Mesendoderm (in vitro differentiated cells): ENCODE measurements at regions not wholly inside any gene's neighbourhood (a gene's known extent, or its start where the extent isn't known, plus 50 kb on each side); places are given as distances from the start of the nearest gene placed in this dataset.

Experiments
- DNase-seq: peaks from one replicate; pipeline ENCODE4 v3.0.0; 2013
- H2AK5ac ChIP-seq: 2 replicates; pipeline ENCODE4 v1.6.1; 2013; ENCODE audit warnings: low read length, inconsistent platforms
- H2BK120ac ChIP-seq: 2 replicates; pipeline ENCODE4 v1.6.1; 2013; ENCODE audit warnings: low read depth, mild to moderate bottlenecking, low read length, moderate library complexity, mixed read lengths
- H2BK15ac ChIP-seq: replicated peaks from 2 replicates; pipeline ENCODE4 v1.6.1; 2013; ENCODE audit warnings: low read depth, mild to moderate bottlenecking, moderate library complexity
- H2BK5ac ChIP-seq: 2 replicates; pipeline ENCODE4 v1.6.1; 2013; ENCODE audit warnings: low read length, inconsistent platforms
- H3K18ac ChIP-seq: 2 replicates; pipeline ENCODE4 v1.6.1; 2013; ENCODE audit warnings: mild to moderate bottlenecking, low read length, mixed read lengths
- H3K23ac ChIP-seq: one replicate; pipeline ENCODE4 v1.6.1; 2013; ENCODE audit warnings: low read length
- H3K27ac ChIP-seq: 2 replicates; pipeline ENCODE4 v1.5.1; 2013; ENCODE audit warnings: low read depth, mild to moderate bottlenecking, inconsistent platforms, low read length, moderate library complexity
- H3K27me3 ChIP-seq: 2 replicates; pipeline ENCODE4 v1.6.1; 2013; ENCODE audit warnings: low read length, control low read depth, mild to moderate bottlenecking, inconsistent platforms; ENCODE audit not compliant: insufficient read depth, poor library complexity
- H3K36me3 ChIP-seq: 2 replicates; pipeline ENCODE4 v1.6.1; 2013; ENCODE audit warnings: low read length, inconsistent platforms; ENCODE audit not compliant: control insufficient read depth, insufficient read depth
- H3K4ac ChIP-seq: one replicate; pipeline ENCODE4 v1.6.1; 2013; ENCODE audit warnings: low read depth, mild to moderate bottlenecking, low read length, moderate library complexity
- H3K4me1 ChIP-seq: 2 replicates; pipeline ENCODE4 v1.6.1; 2013; ENCODE audit warnings: low read depth, low read length, inconsistent platforms; ENCODE audit not compliant: control insufficient read depth
- H3K4me2 ChIP-seq: 2 replicates; pipeline ENCODE4 v1.6.1; 2013; ENCODE audit warnings: low read length
- H3K4me3 ChIP-seq: 2 replicates; pipeline ENCODE4 v1.5.1; 2013; ENCODE audit warnings: mild to moderate bottlenecking, low read length
- H3K56ac ChIP-seq: one replicate; pipeline ENCODE4 v1.6.1; 2013; ENCODE audit warnings: low read length
- H3K79me1 ChIP-seq: 2 replicates; pipeline ENCODE4 v1.6.1; 2013; ENCODE audit warnings: low read length, inconsistent platforms
- H3K79me2 ChIP-seq: 2 replicates; pipeline ENCODE4 v1.6.1; 2013; ENCODE audit warnings: mild to moderate bottlenecking, low read length; ENCODE audit not compliant: control insufficient read depth, insufficient read depth
- H3K9ac ChIP-seq: 2 replicates; pipeline ENCODE4 v1.6.1; 2013; ENCODE audit warnings: low read length, inconsistent platforms
- H4K5ac ChIP-seq: one replicate; pipeline ENCODE4 v1.6.1; 2013; ENCODE audit warnings: low read length
- H4K8ac ChIP-seq: one replicate; pipeline ENCODE4 v1.6.1; 2013; ENCODE audit warnings: low read depth, mild to moderate bottlenecking, control low read depth, low read length, moderate library complexity
- WGBS: extraction: QIAGEN DNeasy Blood & Tissue Kit; methylation state at CpG from one replicate; pipeline ENCODE4 v1.1.7; 2013; ENCODE audit warnings: low lambda C conversion rate, missing lambda C conversion rate; ENCODE audit not compliant: insufficient coverage; ENCODE audit errors: extremely low coverage; 5-methylcytosine and 5-hydroxymethylcytosine counted together

DNA sequence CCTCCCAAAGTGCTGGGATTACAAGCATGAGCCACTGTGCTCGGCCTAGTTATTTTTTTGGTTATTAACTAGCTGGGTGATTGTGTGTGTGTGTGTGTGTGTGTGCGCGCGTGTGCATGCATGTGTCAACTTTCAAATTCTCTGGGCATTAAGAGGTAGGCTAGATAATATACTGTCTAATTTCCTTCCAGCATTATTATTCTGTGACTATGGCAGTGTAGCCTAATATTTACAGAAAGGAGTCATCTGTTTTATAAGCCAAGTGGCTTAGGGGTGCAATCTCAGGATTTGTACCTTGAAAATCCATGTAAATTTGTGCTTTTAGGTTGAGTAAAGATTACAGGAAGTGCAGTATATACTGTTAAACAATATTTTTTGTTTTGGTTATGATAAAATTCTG, 85.1 kb upstream of the ZBTB20 start:
- Histone ChIP-seq H3K4me3 (no peak overlapping the region), H3K79me2 (no peaks in the 10 kb centered on the region), H3K4ac (no peak overlapping the region), H3K4me2 (no peak overlapping the region), H2BK120ac (no peak overlapping the region), H3K36me3 (no peaks in the 10 kb centered on the region), H4K8ac (no peak overlapping the region), H3K27ac (no peak overlapping the region), H3K23ac (no peak overlapping the region), H2BK5ac (no peak overlapping the region), H3K9ac (no peak overlapping the region), H3K18ac (no peak overlapping the region), H3K27me3 (no peaks in the 10 kb centered on the region), H3K56ac (no peak overlapping the region), H3K79me1 (no peaks in the 10 kb centered on the region), H2BK15ac (no peak overlapping the region), H3K4me1 (no peaks in the 10 kb centered on the region), H4K5ac (no peak overlapping the region), H2AK5ac (no peak overlapping the region)
- no CpG with 5 or more reads among the region's 4 CpGs for WGBS
- no peak for DNase-seq

DNA sequence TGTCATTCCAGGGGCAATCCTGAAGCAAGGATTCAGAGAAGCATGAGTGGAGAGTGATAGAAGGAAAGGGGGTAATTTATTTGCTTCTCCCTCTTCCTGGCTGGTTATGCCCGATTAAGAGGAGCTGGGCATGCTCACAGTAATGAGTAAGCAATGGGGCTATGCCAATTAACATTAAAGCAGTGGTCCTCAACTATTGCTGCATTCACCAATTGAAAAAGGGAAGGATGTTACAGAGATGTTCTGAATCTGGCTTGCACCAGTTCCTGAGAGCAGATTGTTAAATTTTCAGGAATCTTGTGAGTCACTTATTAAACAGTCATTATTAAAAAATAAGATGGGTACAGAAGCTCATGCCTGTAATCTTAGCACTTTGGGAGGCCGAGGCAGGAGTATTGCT, 85.9 kb upstream of the ZBTB20 start:
- H4K8ac ChIP-seq: no peak overlapping the region
- H3K4me3 ChIP-seq: no peak overlapping the region
- H3K56ac ChIP-seq: no peak overlapping the region
- no peak overlapping the region for H2BK120ac ChIP-seq
- H4K5ac ChIP-seq: no peak overlapping the region
- no peak overlapping the region for H2BK5ac ChIP-seq
- H3K4ac ChIP-seq: no peak overlapping the region
- H3K4me1 ChIP-seq: no peaks in the 10 kb centered on the region
- H3K27ac ChIP-seq: no peak overlapping the region
- no peaks in the 10 kb centered on the region for H3K27me3 ChIP-seq
- no peaks in the 10 kb centered on the region for H3K79me1 ChIP-seq
- no peak overlapping the region for H3K9ac ChIP-seq
- no peaks in the 10 kb centered on the region for H3K36me3 ChIP-seq
- no peak overlapping the region for H3K18ac ChIP-seq
- H2AK5ac ChIP-seq: no peak overlapping the region
- no peak overlapping the region for H3K23ac ChIP-seq
- no CpG with 5 or more reads among the region's 2 CpGs for WGBS
- no peaks in the 10 kb centered on the region for H3K79me2 ChIP-seq
- no peak overlapping the region for H2BK15ac ChIP-seq
- no peak for DNase-seq
- no peak overlapping the region for H3K4me2 ChIP-seq

DNA sequence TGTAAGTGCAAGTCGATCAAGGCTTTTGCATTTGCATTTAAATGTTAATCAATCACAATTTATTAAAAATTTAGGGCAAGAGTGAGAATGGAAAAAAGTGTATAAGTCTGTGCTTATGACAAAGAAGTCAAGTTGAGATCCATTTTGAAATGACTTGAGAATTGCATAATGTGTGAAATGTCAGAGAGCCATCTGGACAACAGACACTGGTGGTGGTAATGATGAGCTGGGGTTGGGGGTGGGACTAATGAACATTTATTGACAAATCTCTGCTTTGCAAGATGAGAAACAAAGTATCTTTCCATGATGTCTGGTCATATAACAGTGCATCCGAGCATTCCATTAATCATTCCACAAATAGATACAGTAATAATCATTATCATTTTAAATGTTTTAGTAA, 89.4 kb upstream of the ZBTB20 start:
- Histone ChIP-seq H3K4me2 (no peak overlapping the region), H4K5ac (no peak overlapping the region), H3K18ac (no peak overlapping the region), H3K23ac (no peak overlapping the region), H2BK15ac (no peak overlapping the region), H3K4me1 (no peaks in the 10 kb centered on the region), H3K4ac (no peak overlapping the region), H4K8ac (no peak overlapping the region), H3K36me3 (no peaks in the 10 kb centered on the region), H3K9ac (no peak overlapping the region), H3K79me2 (no peaks in the 10 kb centered on the region), H2AK5ac (no peak overlapping the region), H3K4me3 (no peak overlapping the region), H3K56ac (no peak overlapping the region), H2BK120ac (no peak overlapping the region), H3K79me1 (no peaks in the 10 kb centered on the region), H3K27ac (no peak overlapping the region), H2BK5ac (no peak overlapping the region), H3K27me3 (no peaks in the 10 kb centered on the region)
- no CpG with 5 or more reads among the region's 2 CpGs for WGBS
- no peak for DNase-seq

DNA sequence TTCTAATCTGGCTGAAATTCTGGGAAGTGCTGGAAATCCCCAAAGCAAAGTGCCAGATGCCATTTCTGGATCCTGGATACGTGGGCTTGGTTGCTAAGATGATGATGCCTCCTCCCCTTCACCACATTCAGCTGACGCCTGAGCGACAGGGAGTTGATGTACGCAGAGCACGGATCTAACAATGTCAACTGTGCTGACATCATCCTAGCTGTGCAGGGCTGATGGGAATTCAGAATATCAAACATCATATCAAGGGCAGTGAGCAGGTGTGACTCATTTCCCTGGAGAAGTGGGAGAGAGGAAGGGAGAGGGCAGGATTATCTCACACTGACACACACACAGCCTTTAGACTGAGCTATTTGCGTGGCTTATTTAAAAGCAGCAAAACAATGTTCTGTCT, 92.6 kb upstream of the ZBTB20 start:
- Histone ChIP-seq H3K23ac (no peak overlapping the region), H3K4me1 (no peaks in the 10 kb centered on the region), H2AK5ac (no peak overlapping the region), H3K4me2 (no peak overlapping the region), H3K4ac (no peak overlapping the region), H2BK5ac (no peak overlapping the region), H3K79me2 (no peaks in the 10 kb centered on the region), H4K8ac (no peak overlapping the region), H3K18ac (no peak overlapping the region), H2BK120ac (no peak overlapping the region), H3K27me3 (no peaks in the 10 kb centered on the region), H3K9ac (no peak overlapping the region), H3K36me3 (no peaks in the 10 kb centered on the region), H4K5ac (no peak overlapping the region), H3K4me3 (no peak overlapping the region), H3K79me1 (no peaks in the 10 kb centered on the region), H3K27ac (no peak overlapping the region), H2BK15ac (no peak overlapping the region), H3K56ac (no peak overlapping the region)
- no peak for DNase-seq
- WGBS: no CpG with 5 or more reads among the region's 6 CpGs

DNA sequence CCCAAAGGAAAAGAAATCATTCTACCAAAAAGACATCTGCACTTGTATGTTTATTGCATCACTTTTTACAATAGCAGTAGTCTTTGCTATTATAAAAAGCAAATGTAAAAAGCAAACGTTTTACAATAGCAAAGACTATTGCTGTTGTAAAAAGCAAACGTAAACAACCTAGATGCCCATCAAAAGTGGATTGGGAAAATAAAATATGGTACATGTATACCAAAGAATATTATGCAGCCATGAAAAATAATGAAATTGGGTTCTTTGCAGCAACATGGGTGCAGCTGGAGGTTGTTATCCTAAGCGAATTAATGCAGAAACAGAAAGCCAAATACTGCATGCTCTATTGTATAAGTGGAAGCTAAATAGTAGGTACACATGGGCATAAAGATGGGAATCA, 97.3 kb upstream of the ZBTB20 start:
- H2BK120ac ChIP-seq: no peak overlapping the region
- H3K9ac ChIP-seq: no peak overlapping the region
- no peaks in the 10 kb centered on the region for H3K79me2 ChIP-seq
- no peak overlapping the region for H3K56ac ChIP-seq
- H3K79me1 ChIP-seq: no peaks in the 10 kb centered on the region
- H3K4ac ChIP-seq: no peak overlapping the region
- no peak overlapping the region for H2AK5ac ChIP-seq
- no peaks in the 10 kb centered on the region for H3K36me3 ChIP-seq
- H3K4me1 ChIP-seq: no peaks in the 10 kb centered on the region
- no CpG with 5 or more reads among the region's 3 CpGs for WGBS
- no peak for DNase-seq
- no peak overlapping the region for H3K27ac ChIP-seq
- H3K27me3 ChIP-seq: no peaks in the 10 kb centered on the region
- H4K8ac ChIP-seq: no peak overlapping the region
- no peak overlapping the region for H2BK15ac ChIP-seq
- no peak overlapping the region for H3K4me3 ChIP-seq
- no peak overlapping the region for H4K5ac ChIP-seq
- H3K4me2 ChIP-seq: no peak overlapping the region
- no peak overlapping the region for H3K23ac ChIP-seq
- H2BK5ac ChIP-seq: no peak overlapping the region
- no peak overlapping the region for H3K18ac ChIP-seq

DNA sequence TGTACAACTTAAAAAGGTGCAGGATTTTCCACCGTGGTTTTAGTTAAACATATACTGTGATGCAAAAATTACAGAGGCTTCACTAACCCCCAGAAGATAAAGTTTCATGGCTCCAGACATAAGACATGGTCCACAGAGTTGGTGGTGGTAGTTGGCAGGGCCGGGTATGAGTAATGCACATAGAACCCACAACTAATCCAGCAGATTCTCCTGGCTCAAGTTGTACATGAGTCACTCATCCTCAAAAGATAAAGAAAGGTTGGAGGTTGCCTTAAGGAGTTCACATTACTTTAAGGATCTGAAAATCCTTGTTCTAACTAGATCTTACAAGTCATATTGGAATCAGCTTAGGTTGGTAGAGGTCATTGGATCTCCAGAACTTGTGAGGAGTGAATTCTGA, 98.3 kb upstream of the ZBTB20 start:
- no CpG with 5 or more reads among the region's 2 CpGs for WGBS
- Histone ChIP-seq H2BK120ac (no peak overlapping the region), H3K4me1 (no peaks in the 10 kb centered on the region), H3K4me2 (no peak overlapping the region), H3K36me3 (no peaks in the 10 kb centered on the region), H3K27ac (no peak overlapping the region), H3K9ac (no peak overlapping the region), H3K18ac (no peak overlapping the region), H2AK5ac (no peak overlapping the region), H3K79me1 (no peaks in the 10 kb centered on the region), H2BK5ac (no peak overlapping the region), H3K27me3 (no peaks in the 10 kb centered on the region), H4K5ac (no peak overlapping the region), H3K4me3 (no peak overlapping the region), H4K8ac (no peak overlapping the region), H3K23ac (no peak overlapping the region), H3K79me2 (no peaks in the 10 kb centered on the region), H2BK15ac (no peak overlapping the region), H3K4ac (no peak overlapping the region), H3K56ac (no peak overlapping the region)
- DNase-seq: no peak
